HL-60 (cell line): ENCODE measurements at regions not wholly inside any gene's neighbourhood (a gene's known extent, or its start where the extent isn't known, plus 50 kb on each side); places are given as distances from the start of the nearest gene placed in this dataset.

Source experiments
- DNase-seq, 2 experiments: peaks; one replicate each; pipeline ENCODE4 v3.0.0-alpha.2; 2010 to 2020; ENCODE audit warnings: low read depth in 1 of 2, low spot score in 1 of 2
- H3K27ac ChIP-seq: fragments of 250-450 bp; sonication (Bioruptor Pico); replicated peaks from 2 replicates; pipeline ENCODE4 v1.5.1; 2020; ENCODE audit warnings: mild to moderate bottlenecking, moderate library complexity
- H3K27me3 ChIP-seq: fragments of 250-450 bp; sonication (Bioruptor Pico); 2 replicates; pipeline ENCODE4 v1.5.1; 2021; ENCODE audit warnings: mild to moderate bottlenecking, moderate library complexity; ENCODE audit not compliant: insufficient read depth, poor library complexity, severe bottlenecking
- H3K4me3 ChIP-seq: replicated peaks from 2 replicates; pipeline ENCODE4 v1.5.1; 2011; ENCODE audit warnings: mild to moderate bottlenecking, control low read depth, low read length; ENCODE audit not compliant: insufficient read depth
- GABPA ChIP-seq: IDR thresholded peaks from 2 replicates; pipeline ENCODE4 v1.6.1; 2012; ENCODE audit warnings: low read depth
- POLR2AphosphoS5 ChIP-seq: IDR thresholded peaks from 2 replicates; pipeline ENCODE4 v1.6.1; 2012; ENCODE audit warnings: low read depth
- SPI1 ChIP-seq: IDR thresholded peaks from 2 replicates; pipeline ENCODE4 v1.6.1; 2012; ENCODE audit warnings: low read depth, mild to moderate bottlenecking, borderline replicate concordance
- TF ChIP-seq, protein P1 (sequence below): IDR thresholded peaks from one replicate; pipeline ENCODE4 v1.5.1; 2011; ENCODE audit warnings: low read length, control low read depth, inconsistent platforms; ENCODE audit not compliant: insufficient read depth
- TF ChIP-seq, protein P2 (sequence below): IDR thresholded peaks from 2 replicates; pipeline ENCODE4 v1.6.1; 2012; ENCODE audit warnings: low read depth; ENCODE audit not compliant: insufficient replicate concordance

DNA sequence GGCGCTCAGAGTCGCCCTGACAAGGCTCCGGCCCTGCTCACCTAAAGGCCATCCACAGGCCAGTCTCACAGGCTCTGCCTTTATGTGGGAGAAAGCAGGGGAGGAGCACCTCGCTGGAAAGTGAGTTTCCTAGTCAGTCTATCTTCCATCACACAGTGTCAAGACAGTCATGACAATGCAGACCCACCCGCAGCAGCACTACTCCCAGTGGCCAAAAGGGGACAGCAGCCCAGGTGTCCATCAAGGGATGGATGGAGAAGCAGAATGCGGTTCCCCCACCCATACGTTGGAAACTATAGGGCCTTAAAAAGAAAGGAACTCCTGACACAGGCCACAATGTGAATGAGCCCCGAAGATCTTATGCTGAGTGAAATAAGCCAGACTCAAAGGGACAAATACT lies 226.8 kb downstream of the ENGASE start:
- TF ChIP-seq, protein P1, sequence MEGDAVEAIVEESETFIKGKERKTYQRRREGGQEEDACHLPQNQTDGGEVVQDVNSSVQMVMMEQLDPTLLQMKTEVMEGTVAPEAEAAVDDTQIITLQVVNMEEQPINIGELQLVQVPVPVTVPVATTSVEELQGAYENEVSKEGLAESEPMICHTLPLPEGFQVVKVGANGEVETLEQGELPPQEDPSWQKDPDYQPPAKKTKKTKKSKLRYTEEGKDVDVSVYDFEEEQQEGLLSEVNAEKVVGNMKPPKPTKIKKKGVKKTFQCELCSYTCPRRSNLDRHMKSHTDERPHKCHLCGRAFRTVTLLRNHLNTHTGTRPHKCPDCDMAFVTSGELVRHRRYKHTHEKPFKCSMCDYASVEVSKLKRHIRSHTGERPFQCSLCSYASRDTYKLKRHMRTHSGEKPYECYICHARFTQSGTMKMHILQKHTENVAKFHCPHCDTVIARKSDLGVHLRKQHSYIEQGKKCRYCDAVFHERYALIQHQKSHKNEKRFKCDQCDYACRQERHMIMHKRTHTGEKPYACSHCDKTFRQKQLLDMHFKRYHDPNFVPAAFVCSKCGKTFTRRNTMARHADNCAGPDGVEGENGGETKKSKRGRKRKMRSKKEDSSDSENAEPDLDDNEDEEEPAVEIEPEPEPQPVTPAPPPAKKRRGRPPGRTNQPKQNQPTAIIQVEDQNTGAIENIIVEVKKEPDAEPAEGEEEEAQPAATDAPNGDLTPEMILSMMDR: no peak
- TF ChIP-seq SPI1: no peak
- no peak for TF ChIP-seq POLR2AphosphoS5
- TF ChIP-seq GABPA: no peak
- TF ChIP-seq, protein P2, sequence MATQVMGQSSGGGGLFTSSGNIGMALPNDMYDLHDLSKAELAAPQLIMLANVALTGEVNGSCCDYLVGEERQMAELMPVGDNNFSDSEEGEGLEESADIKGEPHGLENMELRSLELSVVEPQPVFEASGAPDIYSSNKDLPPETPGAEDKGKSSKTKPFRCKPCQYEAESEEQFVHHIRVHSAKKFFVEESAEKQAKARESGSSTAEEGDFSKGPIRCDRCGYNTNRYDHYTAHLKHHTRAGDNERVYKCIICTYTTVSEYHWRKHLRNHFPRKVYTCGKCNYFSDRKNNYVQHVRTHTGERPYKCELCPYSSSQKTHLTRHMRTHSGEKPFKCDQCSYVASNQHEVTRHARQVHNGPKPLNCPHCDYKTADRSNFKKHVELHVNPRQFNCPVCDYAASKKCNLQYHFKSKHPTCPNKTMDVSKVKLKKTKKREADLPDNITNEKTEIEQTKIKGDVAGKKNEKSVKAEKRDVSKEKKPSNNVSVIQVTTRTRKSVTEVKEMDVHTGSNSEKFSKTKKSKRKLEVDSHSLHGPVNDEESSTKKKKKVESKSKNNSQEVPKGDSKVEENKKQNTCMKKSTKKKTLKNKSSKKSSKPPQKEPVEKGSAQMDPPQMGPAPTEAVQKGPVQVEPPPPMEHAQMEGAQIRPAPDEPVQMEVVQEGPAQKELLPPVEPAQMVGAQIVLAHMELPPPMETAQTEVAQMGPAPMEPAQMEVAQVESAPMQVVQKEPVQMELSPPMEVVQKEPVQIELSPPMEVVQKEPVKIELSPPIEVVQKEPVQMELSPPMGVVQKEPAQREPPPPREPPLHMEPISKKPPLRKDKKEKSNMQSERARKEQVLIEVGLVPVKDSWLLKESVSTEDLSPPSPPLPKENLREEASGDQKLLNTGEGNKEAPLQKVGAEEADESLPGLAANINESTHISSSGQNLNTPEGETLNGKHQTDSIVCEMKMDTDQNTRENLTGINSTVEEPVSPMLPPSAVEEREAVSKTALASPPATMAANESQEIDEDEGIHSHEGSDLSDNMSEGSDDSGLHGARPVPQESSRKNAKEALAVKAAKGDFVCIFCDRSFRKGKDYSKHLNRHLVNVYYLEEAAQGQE: no peak
- Histone ChIP-seq H3K27ac (no peak overlapping the region), H3K4me3 (no peak overlapping the region), H3K27me3 (peaks cover 2% of the 10 kb centered on the region)
- DNase-seq: no peak

DNA sequence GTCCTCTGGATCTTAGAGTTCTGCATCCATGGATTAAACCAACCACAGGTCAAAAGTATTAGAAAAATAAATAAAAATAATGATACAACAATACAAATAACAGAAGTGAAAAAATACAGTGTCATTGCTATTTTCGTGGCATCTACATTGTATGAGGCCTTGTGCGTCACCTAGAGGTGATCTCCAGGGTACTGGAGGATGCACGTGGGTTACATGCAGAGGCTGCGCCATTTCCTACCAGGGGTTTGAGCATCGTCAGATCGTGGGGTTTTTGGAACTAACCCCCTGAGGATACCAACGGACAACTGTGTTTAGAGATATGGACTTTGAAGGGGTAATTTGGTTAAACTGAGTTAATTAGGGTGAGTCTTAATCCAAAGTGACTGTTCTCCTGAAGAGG lies 224.7 kb downstream of the ENGASE start:
- no peak overlapping the region for H3K27ac ChIP-seq
- peaks cover 2% of the 10 kb centered on the region for H3K27me3 ChIP-seq
- TF ChIP-seq, protein P1: no peak
- TF ChIP-seq POLR2AphosphoS5: no peak
- TF ChIP-seq GABPA: no peak
- TF ChIP-seq, protein P2: no peak
- no peak overlapping the region for H3K4me3 ChIP-seq
- no peak for DNase-seq

DNA sequence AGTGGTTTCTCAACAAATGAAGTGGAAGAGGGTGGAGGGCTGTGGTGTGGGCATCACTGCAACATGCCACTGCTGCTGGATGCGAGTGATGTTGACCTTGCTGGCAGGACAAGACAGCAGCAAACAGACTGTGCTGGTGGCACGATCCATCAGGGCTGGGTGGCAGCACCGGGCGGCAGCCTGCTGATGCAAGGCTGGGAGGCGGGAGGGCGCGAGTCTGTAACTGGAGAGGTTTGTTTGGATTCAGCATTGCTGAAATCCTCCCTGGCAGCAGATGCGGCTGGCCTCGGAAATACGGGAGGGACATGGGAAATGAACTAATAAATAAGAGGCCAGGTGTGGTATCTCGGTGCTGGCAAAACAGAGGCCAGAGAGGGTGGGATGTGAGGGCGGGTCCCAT lies 224.2 kb downstream of the ENGASE start:
- peaks cover 2% of the 10 kb centered on the region for H3K27me3 ChIP-seq

More for the DNA sequence above, 224.2 kb downstream of the ENGASE start:
- Histone ChIP-seq H3K27ac (no peak overlapping the region), H3K4me3 (no peak overlapping the region)
- no peak for DNase-seq
- no peak for TF ChIP-seq SPI1
- no peak for TF ChIP-seq GABPA
- TF ChIP-seq POLR2AphosphoS5: no peak
- TF ChIP-seq, protein P1: no peak
- TF ChIP-seq, protein P2: no peak
